Keratinocyte (primary cell): ENCODE measurements at regions not wholly inside any gene's neighbourhood (a gene's known extent, or its start where the extent isn't known, plus 50 kb on each side); places are given as distances from the start of the nearest gene placed in this dataset.

ENCODE experiments used
- EZH2 ChIP-seq: IDR thresholded peaks from one replicate; pipeline ENCODE4 v1.6.1; 2012; ENCODE audit warnings: inconsistent platforms, mild to moderate bottlenecking, low read length, moderate library complexity
- TF ChIP-seq, protein P1 (sequence below), 3 experiments: IDR thresholded peaks in 1 of 3; conservative IDR thresholded peaks in 1 of 3; optimal IDR thresholded peaks in 1 of 3; 2 replicates in 2 of 3; 3 replicates in 1 of 3; pipeline versions ENCODE3 to v1.5.1; 2011; ENCODE audit warnings: low read length in 3 of 3, mild to moderate bottlenecking in 3 of 3, moderate library complexity in 2 of 3, control low read depth in 1 of 3, inconsistent platforms in 1 of 3; ENCODE audit not compliant: insufficient read depth in 2 of 3; ENCODE audit errors: extremely low read depth in 1 of 3

DNA sequence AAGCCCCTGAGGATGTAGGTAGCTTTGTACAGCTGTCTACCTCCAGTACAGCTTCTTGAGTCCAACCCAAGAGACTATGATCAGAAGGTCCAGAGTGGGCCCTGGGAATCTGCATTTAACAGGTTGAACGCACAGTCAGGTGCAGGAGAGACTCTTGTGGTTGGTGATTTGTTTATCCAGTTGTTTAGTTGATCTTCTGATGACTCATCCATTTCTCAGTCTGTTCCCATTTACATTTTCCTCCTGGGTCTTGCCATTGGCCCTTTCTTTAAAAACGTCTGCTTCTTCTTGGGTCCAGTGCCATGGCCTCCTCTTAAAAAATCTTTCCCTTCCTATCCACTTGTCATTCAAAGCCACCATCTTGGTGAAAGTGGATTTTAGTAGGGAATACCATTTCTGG lies 734.2 kb downstream of the MED13L start:
- TF ChIP-seq, protein P1, sequence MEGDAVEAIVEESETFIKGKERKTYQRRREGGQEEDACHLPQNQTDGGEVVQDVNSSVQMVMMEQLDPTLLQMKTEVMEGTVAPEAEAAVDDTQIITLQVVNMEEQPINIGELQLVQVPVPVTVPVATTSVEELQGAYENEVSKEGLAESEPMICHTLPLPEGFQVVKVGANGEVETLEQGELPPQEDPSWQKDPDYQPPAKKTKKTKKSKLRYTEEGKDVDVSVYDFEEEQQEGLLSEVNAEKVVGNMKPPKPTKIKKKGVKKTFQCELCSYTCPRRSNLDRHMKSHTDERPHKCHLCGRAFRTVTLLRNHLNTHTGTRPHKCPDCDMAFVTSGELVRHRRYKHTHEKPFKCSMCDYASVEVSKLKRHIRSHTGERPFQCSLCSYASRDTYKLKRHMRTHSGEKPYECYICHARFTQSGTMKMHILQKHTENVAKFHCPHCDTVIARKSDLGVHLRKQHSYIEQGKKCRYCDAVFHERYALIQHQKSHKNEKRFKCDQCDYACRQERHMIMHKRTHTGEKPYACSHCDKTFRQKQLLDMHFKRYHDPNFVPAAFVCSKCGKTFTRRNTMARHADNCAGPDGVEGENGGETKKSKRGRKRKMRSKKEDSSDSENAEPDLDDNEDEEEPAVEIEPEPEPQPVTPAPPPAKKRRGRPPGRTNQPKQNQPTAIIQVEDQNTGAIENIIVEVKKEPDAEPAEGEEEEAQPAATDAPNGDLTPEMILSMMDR (optimal IDR thresholded peaks at IDR 0.05 in 1 of 3, IDR thresholded peaks at IDR 0.05 in 1 of 3, conservative IDR thresholded peaks at IDR 0.05 in 1 of 3; ENCODE audit: extremely low read depth in 1 of 3, insufficient read depth in 2 of 3, low read length in 3 of 3), result no peak
- no peak for TF ChIP-seq EZH2
